GM12878 (cell line): ENCODE measurements at regions not wholly inside any gene's neighbourhood (a gene's known extent, or its start where the extent isn't known, plus 50 kb on each side); places are given as distances from the start of the nearest gene placed in this dataset.

Experiments
- BCLAF1 ChIP-seq: fragments of 450-650 bp; IDR thresholded peaks from 2 replicates; pipeline ENCODE4 v1.6.1; 2017; ENCODE audit warnings: antibody characterized with exemption, mild to moderate bottlenecking, moderate library complexity
- BMI1 ChIP-seq: fragments of 450-650 bp; IDR thresholded peaks from 2 replicates; pipeline ENCODE4 v1.6.1; 2016; ENCODE audit warnings: mild to moderate bottlenecking, moderate library complexity, borderline replicate concordance
- MAX ChIP-seq: IDR thresholded peaks from 2 replicates; pipeline ENCODE4 v1.6.1; 2012; ENCODE audit warnings: low read depth, low read length, improper control_type of control experiment
- RAD51 ChIP-seq: fragments of 450-650 bp; IDR thresholded peaks from 2 replicates; pipeline ENCODE4 v1.6.1; 2016; ENCODE audit warnings: moderate library complexity, mild to moderate bottlenecking, inconsistent platforms
- ZBTB11 ChIP-seq: fragments of 450-650 bp; formaldehyde crosslinking; IDR thresholded peaks from 2 replicates; pipeline ENCODE4 v1.5.0; 2022; ENCODE audit warnings: mild to moderate bottlenecking, missing genetic modification characterization

DNA sequence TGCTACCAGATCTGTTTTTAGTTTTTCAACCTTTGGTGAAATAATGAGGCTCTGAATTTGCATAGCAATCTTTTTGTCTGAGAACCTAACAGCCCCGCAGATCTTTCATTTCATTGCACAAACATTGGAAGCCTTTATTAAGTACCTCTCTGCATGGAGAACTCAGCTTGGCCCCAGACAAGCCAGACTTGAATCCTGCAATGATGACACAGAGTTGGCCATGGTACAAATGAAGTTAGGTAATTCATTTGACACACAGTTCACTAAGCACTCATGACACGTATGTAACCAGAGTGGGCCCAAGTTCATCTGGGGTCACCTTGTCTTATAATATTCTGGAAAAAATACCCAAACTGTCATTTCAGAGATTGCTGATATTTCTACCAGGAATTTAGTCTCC, 439.1 kb upstream of the ID2 start (continued):
- TF ChIP-seq ZBTB11 (CRISPR knock-in tag) (no peak), BCLAF1 (no peak), MAX (no peak), RAD51 (no peak), BMI1 (no peak)
